ENCODE measurements at regions not wholly inside any gene's neighbourhood (a gene's known extent, or its start where the extent isn't known, plus 50 kb on each side); places are given as distances from the start of the nearest gene placed in this dataset.
"Not testable (repeated sequence)": the region's sequence is repeated elsewhere in the genome, so short reads cannot be mapped to it uniquely, and the experiment has no call there.

GRCh38 chr13:43970520-43971242 lies 91.0 kb downstream of the LACC1 start:
- H3K27ac ChIP-seq (ENCODE audit: low read depth, low read length); FAIRE-seq; H3K23ac ChIP-seq (ENCODE audit: insufficient read length); H4K5ac ChIP-seq (ENCODE audit: insufficient read length, low read depth, low read length); H2AFZ ChIP-seq (ENCODE audit: low read length); H2BK120ac ChIP-seq (replicated peaks; ENCODE audit: low read depth, low read length); H3K79me2 ChIP-seq (ENCODE audit: control insufficient read depth in 1 of 2, insufficient read depth in 2 of 2, low read length in 2 of 2); H4K8ac ChIP-seq (ENCODE audit: extremely low read depth, insufficient read depth, low read length); H2BK12ac ChIP-seq (ENCODE audit: low read depth, low read length); H2BK15ac ChIP-seq (ENCODE audit: low read length); H3K14ac ChIP-seq (ENCODE audit: insufficient read length); H4K91ac ChIP-seq (replicated peaks; ENCODE audit: insufficient read length, low read length); H3K79me1 ChIP-seq (ENCODE audit: low read depth, low read length); H3K18ac ChIP-seq (ENCODE audit: extremely low read depth, low read length); H4K20me1 ChIP-seq (replicated peaks in 1 of 2; ENCODE audit: control insufficient read depth in 1 of 2, insufficient read depth in 2 of 2, low read length in 2 of 2); H3K4me2 ChIP-seq (ENCODE audit: insufficient read depth in 1 of 2, low read depth in 2 of 2, low read length in 2 of 2); H2AK5ac ChIP-seq (ENCODE audit: low read depth, low read length); H3K4me1 ChIP-seq (replicated peaks in 1 of 4; ENCODE audit: control insufficient read depth in 3 of 4, insufficient read depth in 4 of 4, low read length in 3 of 4); DNase-seq (ENCODE audit: low read depth in 1 of 2, low spot score in 2 of 2); H2BK5ac ChIP-seq (ENCODE audit: low read depth, low read length); H2BK20ac ChIP-seq (ENCODE audit: low read length); POLR2A ChIA-PET (ENCODE audit: partially characterized antibody); H3K36me3 ChIP-seq (ENCODE audit: control insufficient read depth in 2 of 4, insufficient read depth in 4 of 4, low read length in 3 of 4); H3K56ac ChIP-seq (replicated peaks; ENCODE audit: insufficient read length, low read depth, low read length); H3K23me2 ChIP-seq (ENCODE audit: low read depth, low read length); H3K9ac ChIP-seq (replicated peaks in 1 of 4; ENCODE audit: extremely low read depth in 1 of 4, low read depth in 3 of 4, low read length in 3 of 4); H3K4me3 ChIP-seq (ENCODE audit: extremely low read depth in 1 of 4, insufficient read depth in 2 of 4, low read depth in 3 of 4, low read length in 4 of 4); H3K27me3 ChIP-seq (replicated peaks in 1 of 4; ENCODE audit: control insufficient read depth in 3 of 4, extremely low read depth in 1 of 4, insufficient read depth in 3 of 4, low read length in 3 of 4); H3K4ac ChIP-seq (replicated peaks; ENCODE audit: insufficient read length, low read depth, low read length): not testable (repeated sequence)
- H3K9me3 ChIP-seq (ENCODE audit: insufficient read depth in 2 of 2, low read depth in 1 of 2, low read length in 1 of 2): peaks cover 0 to 27% of the 10 kb centered on the region in 2 experiments; a peak in 2 of 4 replicates
- 93% methylated on average over 26 of the region's 36 CpGs; no CpG with 5 or more reads in 1 of the 2 experiments for WGBS, 2 experiments (ENCODE audit: extremely low coverage in 1 of 2, insufficient coverage in 1 of 2, insufficient read length in 1 of 2, insufficient replicate concordance in 2 of 2, low coverage in 1 of 2, low lambda C conversion rate in 2 of 2, missing lambda C conversion rate in 1 of 2)
- CTCF ChIA-PET (ENCODE audit: partially characterized antibody): interaction anchor here (0.6 kb wide), 1 partner anchor 184 kb away, joined by 4 read pairs; no protein-coding TSS in a partner anchor

GRCh38 chr13:43971324-43971723 lies 91.6 kb downstream of the LACC1 start:
- H3K4me2 ChIP-seq (ENCODE audit: insufficient read depth in 1 of 2, low read depth in 2 of 2, low read length in 2 of 2); FAIRE-seq; CTCF ChIA-PET (ENCODE audit: partially characterized antibody); H2BK12ac ChIP-seq (ENCODE audit: low read depth, low read length); H3K27ac ChIP-seq (ENCODE audit: low read depth, low read length); H3K4me1 ChIP-seq (replicated peaks in 1 of 4; ENCODE audit: control insufficient read depth in 3 of 4, insufficient read depth in 4 of 4, low read length in 3 of 4); H3K36me3 ChIP-seq (ENCODE audit: control insufficient read depth in 2 of 4, insufficient read depth in 4 of 4, low read length in 3 of 4); H3K79me2 ChIP-seq (ENCODE audit: control insufficient read depth in 1 of 2, insufficient read depth in 2 of 2, low read length in 2 of 2); H3K18ac ChIP-seq (ENCODE audit: extremely low read depth, low read length); H4K91ac ChIP-seq (replicated peaks; ENCODE audit: insufficient read length, low read length); H3K23ac ChIP-seq (ENCODE audit: insufficient read length); H2AK5ac ChIP-seq (ENCODE audit: low read depth, low read length); H4K5ac ChIP-seq (ENCODE audit: insufficient read length, low read depth, low read length); H3K4me3 ChIP-seq (ENCODE audit: extremely low read depth in 1 of 4, insufficient read depth in 2 of 4, low read depth in 3 of 4, low read length in 4 of 4); POLR2A ChIA-PET (ENCODE audit: partially characterized antibody); H4K8ac ChIP-seq (ENCODE audit: extremely low read depth, insufficient read depth, low read length); H3K9ac ChIP-seq (replicated peaks in 1 of 4; ENCODE audit: extremely low read depth in 1 of 4, low read depth in 3 of 4, low read length in 3 of 4); H3K79me1 ChIP-seq (ENCODE audit: low read depth, low read length); H2BK20ac ChIP-seq (ENCODE audit: low read length); H2BK15ac ChIP-seq (ENCODE audit: low read length); H4K20me1 ChIP-seq (replicated peaks in 1 of 2; ENCODE audit: control insufficient read depth in 1 of 2, insufficient read depth in 2 of 2, low read length in 2 of 2); H2BK120ac ChIP-seq (replicated peaks; ENCODE audit: low read depth, low read length); H3K56ac ChIP-seq (replicated peaks; ENCODE audit: insufficient read length, low read depth, low read length); H3K27me3 ChIP-seq (replicated peaks in 1 of 4; ENCODE audit: control insufficient read depth in 3 of 4, extremely low read depth in 1 of 4, insufficient read depth in 3 of 4, low read length in 3 of 4); H3K14ac ChIP-seq (ENCODE audit: insufficient read length); H2BK5ac ChIP-seq (ENCODE audit: low read depth, low read length); H2AFZ ChIP-seq (ENCODE audit: low read length); H3K4ac ChIP-seq (replicated peaks; ENCODE audit: insufficient read length, low read depth, low read length); DNase-seq (ENCODE audit: low read depth in 1 of 2, low spot score in 2 of 2); H3K23me2 ChIP-seq (ENCODE audit: low read depth, low read length): not testable (repeated sequence)
- 100% methylated on average over 4 of the region's 19 CpGs; no CpG with 5 or more reads in 1 of the 2 experiments for WGBS, 2 experiments (ENCODE audit: extremely low coverage in 1 of 2, insufficient coverage in 1 of 2, insufficient read length in 1 of 2, insufficient replicate concordance in 2 of 2, low coverage in 1 of 2, low lambda C conversion rate in 2 of 2, missing lambda C conversion rate in 1 of 2)
- H3K9me3 ChIP-seq (ENCODE audit: insufficient read depth in 2 of 2, low read depth in 1 of 2, low read length in 1 of 2): peaks cover 0 to 27% of the 10 kb centered on the region in 2 experiments; a peak in 2 of 4 replicates
